Spleen (tissue), 7 donors: ENCODE measurements at regions not wholly inside any gene's neighbourhood (a gene's known extent, or its start where the extent isn't known, plus 50 kb on each side); places are given as distances from the start of the nearest gene placed in this dataset.

ENCODE experiments used
- CTCF ChIP-seq, 11 experiments: fragments of 200-600 bp in 7 of 11; fragments of 450-650 bp in 4 of 11; sonication (generic) in 4 of 11; IDR thresholded peaks in 8 of 11; conservative IDR thresholded peaks in 3 of 11; 1 replicate in 7 of 11; 2 replicates in 4 of 11; pipeline versions ENCODE4 v1.4.0 to v1.8.0; 2016 to 2021; ENCODE audit warnings: antibody characterized with exemption in 11 of 11, inconsistent platforms in 4 of 11, mild to moderate bottlenecking in 1 of 11
- POLR2AphosphoS5 ChIP-seq, 3 donors: sonication (generic); formaldehyde crosslinking; IDR thresholded peaks; one replicate each; pipeline ENCODE4 v1.5.1; 2017; ENCODE audit warnings: antibody characterized with exemption in 3 of 3
- donor health status: DM: no; HTN: no; CAD: no; lungs with moderate emphysema.
- donor health status: DM: no; HTN: no; CAD: no.
- donor health status: DM: no; HTN: no; CAD: no.

GRCh38 chr6:33907227-33907626, 103.4 kb upstream of the MLN start:
- no peak for TF ChIP-seq POLR2AphosphoS5 (IDR thresholded peaks at IDR 0.05)
- no peak for TF ChIP-seq CTCF (IDR thresholded peaks at IDR 0.05 in 8 of 11, conservative IDR thresholded peaks at IDR 0.05 in 3 of 11)
